GM19468 (cell line): ENCODE measurements at regions not wholly inside any gene's neighbourhood (a gene's known extent, or its start where the extent isn't known, plus 50 kb on each side); places are given as distances from the start of the nearest gene placed in this dataset.

Experiments
- ATAC-seq: cut with Tn5 transposase; IDR thresholded peaks from one replicate; pipeline ENCODE4 v1.9.1; 2021; ENCODE audit warnings: mild to moderate bottlenecking, moderate library complexity, moderate number of reproducible peaks; ENCODE audit not compliant: unreplicated experiment; ENCODE audit errors: extremely low read depth

GRCh38 chr2:20523073-20523798 lies 76.4 kb downstream of the RHOB start:
- ATAC-seq: no peak

- no peak for ATAC-seq
Measured at GRCh38 chr2:20523799-20524187, 76.9 kb downstream of the RHOB start.

DNA sequence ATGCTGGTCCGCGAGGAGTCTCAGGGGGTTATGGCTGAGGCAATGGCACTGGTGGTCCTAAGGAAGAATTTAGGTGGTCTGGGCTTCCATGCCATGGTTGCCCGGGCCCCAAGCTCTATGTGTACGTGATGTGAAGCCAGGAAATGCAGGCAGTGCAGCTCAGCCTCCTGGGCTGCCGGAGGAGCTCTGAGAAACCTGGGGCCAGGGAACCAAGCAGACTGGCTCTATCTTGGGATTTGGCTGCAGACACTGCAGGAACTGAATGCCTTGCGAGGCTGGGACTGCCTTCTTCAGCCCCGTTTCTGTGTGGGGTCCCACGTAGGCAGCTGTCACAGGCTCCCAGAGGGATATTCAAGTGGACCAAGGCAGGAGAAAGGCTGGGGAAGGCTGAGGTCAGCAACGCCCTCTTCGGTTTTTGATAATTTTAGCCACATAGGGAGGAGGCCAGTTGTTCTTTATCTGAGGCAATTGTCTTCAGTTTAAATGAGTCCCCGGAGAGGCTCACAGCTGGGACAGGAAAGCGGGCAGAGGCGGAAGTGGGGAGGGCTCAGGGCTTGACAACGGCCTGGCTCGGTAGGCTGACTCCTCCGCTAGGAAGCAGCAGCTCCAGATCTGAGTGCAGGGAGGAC lies 77.7 kb downstream of the RHOB start:
- ATAC-seq: peak; percentile 34

DNA sequence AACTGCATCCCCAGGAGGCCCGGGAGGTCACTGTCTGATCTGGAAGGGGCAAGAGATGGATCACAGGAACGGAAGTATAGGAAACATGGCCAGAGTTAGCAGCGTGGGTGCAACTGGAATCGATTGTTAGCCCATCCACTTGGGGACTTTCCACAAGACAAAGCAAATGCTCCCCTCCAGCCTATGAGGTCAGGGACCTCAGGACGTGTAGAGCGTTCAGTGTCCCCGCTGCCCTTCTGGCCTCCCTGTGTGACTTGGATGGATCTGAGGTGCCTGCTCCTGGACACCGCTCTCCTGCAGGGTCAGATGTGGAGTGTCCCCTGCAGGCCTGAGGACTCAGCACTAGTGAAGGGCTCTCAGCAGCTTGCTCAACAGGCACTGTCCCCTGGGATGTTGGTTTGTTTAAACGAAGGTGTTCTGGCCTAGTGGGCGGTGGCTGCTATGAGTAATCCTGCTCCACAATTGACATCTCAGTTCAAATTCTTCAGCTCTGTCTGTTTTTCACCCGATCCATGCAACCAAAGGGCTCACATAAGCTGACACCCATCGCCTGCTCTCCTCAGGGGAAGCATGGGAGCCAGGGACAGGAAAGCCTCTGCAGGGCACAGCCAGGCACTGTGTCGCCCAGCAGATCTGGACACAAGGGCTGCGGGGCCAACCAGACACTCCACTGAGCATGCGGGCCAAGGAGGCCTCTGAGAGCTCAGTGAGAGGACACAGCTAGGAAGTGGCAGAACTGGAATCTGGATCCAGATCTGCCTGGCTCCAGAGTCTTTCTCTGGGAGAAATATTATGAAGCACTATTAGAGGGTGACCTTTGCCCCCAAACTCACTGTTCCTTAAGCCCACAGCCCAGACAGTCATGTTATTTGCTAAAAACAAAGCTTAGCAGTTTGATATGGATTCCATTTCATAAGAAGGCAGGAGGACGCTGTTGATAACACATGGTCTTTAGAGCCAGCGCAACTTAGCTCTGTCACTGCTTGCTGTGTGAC lies 78.5 kb downstream of the RHOB start:
- ATAC-seq: peak; percentile 68

- no peak for ATAC-seq
Measured at GRCh38 chr2:20526160-20526559, 79.3 kb downstream of the RHOB start.

DNA sequence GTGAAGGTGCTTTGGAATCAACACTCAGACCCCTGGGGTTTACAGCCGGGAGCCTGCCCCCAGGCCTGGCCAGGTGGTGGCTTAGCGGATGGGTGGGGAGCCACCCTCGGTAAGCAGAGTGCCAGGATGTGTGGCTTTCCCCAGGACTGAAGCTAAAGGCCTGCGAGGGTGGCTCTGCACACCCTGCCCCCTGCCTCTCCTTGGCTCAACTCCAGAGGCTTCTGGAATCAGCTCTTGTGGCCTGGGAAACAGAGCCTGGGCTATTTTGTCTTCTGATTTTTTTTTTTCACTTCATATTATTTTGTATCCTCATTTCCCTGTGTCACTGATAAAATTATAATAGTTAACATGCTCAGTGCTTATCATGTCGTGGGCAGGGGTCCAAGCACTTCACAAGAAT lies 79.8 kb downstream of the RHOB start:
- ATAC-seq: no peak

DNA sequence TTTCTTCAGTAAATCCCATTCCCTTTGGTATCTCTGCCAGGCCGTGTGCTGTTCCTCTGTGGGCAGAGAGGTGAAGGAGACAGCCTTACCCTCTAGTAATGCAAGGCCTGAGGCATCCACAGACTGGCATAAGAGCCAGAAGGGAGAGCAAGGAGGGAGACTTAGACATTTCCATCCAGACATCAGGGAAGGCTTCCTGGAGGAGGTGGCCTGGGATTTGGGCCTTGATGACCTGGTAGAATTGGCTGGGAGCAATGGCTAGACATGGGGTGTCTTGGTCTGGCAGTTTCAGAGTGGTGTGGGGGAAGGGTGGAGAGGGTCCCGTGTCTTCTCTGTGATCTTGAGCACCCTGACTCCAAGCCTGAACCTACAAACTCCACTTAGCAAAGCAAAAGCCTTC lies 81.8 kb downstream of the RHOB start:
- ATAC-seq: no peak

DNA sequence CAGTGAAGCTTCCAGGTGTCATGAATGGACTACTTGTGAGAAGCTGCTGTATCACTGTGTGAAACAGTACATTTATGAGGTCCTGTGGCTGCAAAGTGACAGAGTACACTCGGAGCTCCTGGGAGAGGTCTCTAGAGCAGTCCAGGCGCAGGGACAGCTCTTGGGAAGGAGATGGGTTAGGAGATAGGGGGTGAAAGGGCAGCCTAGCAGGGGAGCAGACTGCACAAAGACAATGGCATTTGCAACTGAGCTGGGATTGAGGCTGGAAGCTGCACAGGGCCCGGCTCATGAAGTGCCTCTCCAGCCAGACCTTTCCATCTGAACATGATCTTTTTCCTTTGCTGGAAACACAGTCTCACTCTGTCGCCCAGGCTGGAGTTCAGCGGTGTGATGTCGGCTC lies 83.6 kb downstream of the RHOB start:
- ATAC-seq: no peak

- no peak for ATAC-seq
Measured at GRCh38 chr2:20531633-20532262, 84.9 kb downstream of the RHOB start.

GRCh38 chr2:20532634-20533437 lies 86.0 kb downstream of the RHOB start:
- no peak for ATAC-seq

DNA sequence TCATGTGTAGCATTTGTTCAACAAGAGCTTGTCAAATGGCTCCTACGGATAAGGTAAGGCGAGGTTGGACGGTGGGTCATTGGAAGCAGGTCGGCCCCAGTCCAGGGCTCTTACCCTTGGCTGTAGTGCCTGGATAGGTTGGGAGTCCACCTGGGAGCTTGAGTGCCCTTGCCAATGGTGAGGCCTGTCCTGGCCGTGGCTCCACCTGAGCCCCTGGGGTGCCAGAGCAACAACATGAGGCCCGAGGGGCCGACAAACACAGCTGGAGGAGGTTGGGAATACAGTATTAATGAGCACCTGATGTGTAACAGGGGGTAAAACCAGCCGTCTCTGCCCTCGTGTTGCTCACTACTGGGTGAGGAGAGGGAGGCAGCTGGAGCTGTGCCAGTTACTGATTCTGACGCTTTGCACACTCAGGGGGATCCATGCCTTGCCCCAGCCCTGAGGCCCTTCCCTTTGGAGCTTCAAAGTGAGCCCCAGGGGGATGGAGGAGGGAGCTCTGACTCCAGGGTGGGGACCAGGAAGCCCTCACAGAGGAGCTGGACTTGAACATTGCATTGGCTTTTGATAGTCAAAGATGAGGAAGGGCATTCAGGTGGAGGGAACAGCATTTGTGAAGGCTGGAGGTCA lies 87.2 kb downstream of the RHOB start:
- no peak for ATAC-seq

DNA sequence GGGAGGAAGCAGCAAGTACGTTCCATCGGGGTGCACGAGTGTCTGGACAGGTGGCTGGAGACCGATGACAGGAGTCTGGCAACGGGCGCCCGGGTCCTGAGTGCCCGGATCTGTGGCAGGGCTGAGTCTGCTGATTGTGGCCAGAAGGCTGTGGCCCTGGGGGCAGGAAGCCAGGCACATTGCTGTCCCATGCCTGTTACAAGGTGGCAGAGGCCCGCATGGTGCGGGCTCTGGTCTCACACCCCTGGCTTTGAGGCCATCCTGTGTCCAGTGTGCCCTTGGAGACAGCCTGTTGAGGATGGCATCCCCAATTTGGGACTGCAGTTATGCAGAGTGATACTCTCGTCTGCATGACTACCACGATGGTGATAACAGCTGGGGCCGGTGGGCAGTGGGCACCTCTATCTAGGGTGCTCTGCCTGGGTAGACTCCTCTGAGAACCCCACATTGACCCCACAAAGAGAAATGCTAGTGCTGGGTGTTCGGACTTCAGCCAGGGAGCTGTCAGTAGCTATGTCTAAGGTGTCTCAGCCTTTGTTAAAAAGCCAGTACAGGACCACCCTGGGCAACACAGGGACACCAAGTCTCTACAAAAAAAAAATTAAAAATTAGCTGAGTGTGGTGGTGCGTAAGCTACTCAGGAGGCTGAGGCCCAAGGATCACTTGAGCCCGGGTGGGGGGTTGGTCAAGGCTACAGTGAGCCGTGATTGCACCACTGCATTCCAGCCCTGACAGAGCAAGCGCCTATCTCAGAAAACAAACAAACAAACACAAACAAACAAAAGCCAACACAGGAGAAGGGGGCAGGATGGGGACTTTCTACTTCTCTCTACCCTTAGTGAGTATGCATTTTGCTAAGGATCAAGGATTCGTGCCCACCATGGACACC lies 88.3 kb downstream of the RHOB start:
- ATAC-seq: no peak

DNA sequence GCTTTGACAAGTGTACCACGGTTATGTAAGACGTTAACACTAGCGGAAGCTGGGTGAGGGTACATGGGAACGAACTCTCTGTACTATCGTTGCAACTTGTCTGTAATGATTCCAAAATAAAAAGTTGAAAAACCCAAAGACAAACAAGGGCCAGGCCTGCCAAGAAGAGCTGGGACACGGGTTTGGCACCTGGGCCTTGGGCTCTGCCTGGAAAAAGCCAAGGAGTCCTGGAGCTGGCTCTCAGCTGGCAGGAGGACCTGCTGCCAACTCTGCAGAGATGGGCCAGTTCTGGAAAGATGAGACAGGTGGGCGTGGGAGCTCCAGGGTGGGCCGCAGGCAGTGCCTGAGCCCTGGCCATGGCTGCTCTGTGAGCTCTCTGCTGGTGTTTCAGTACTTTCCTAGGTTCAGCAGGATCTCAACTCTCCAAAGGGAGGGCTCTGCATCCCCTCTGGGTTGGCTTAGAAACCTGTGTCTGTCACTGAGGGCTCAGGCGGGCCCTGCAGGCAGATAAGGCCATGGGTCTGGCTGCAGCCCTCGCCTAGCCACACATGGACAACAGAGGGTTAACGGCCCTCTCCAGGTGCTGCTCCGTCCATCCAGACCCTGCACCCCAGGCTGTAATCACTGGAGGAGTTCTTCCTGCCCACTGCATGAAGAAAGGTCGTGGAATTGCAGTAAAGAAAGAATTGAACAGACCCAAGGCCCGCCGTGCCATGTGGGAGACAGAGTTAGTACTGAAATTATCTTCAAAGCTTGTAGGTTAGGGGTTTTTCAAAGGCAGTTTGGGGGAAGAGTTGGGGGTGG lies 89.9 kb downstream of the RHOB start:
- ATAC-seq: no peak

DNA sequence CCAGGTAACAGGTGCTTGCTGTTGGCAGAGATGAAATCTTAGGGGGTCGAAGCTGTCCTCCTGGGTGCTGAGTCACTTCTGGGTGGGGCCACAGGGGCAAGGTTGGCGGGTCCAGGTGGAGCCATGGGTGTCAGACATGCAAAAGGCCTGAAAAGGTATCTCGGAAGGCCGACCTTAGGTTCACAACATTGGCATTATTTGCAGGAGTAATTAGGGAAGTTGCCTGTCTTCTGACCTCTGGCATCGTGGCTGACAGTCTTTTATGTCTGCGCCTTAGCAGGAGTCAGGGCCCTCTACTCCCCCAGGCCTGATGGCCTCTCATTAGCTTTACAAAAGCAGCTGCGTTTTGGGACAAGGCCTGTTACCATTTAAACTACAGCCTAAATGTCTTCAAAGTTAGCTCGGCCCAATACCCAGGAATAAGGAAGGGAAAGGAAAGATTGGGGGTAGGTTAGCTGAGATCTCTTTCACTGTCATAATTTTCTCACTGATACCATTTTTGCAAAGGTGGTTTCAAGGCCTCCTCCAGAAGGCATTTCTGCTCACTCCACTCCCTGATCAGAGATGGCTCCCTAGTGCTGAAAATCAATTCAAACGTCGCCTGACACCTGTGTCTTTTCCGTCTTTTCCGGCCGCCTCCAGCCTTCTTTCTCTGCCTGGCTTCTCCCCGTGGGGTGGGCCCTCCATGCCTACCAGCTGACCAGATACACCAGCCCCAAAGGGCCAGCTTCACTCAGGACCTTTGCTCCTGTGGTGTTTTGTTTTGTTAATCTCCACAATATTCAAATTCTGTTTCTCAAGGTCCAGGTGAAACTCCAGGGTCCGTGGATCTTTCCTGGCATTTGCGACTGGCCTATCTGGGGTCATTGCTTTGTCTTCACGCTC lies 90.8 kb downstream of the RHOB start:
- ATAC-seq: no peak

DNA sequence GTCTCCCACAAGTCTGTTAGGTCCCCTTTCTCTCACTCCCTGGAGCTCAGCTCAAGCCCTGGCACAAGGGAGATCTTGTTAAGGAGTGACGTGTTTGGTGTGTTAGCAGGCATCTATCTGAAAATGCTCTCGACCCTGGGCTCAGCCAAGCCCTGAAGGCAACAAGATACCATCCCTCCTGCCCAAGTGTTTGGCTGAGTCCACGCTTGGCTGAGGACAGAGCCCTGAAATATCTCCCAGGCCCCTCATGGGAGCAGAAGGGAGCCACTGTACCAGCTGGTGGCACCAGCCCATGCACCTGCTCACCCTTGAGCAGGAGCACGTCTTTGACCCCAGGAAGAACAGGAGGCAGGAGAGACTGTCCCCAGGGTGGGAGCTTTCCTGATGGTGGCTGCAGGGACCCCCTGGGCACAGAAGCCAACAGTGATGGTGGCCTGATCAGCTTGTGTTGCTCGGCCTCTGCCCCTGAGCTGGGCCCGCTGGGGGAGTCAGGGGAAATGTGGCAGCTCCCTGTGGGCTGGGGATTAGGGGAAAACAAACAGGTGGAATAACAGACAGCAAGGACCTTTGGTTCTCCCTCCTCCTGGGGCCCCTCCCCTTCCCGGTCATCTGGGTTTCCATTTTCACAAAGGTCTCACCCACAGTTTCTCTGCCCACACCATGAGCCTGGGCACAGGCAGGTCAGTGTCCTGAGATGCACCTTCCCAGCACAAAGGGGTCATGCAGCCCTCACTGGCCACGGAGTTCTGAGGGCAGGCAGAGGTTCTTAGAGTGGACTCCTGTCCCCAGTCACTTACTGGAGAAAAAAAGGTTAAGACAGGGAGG lies 91.6 kb downstream of the RHOB start:
- no peak for ATAC-seq
